ENCODE measurements at regions not wholly inside any gene's neighbourhood (a gene's known extent, or its start where the extent isn't known, plus 50 kb on each side); places are given as distances from the start of the nearest gene placed in this dataset.

GRCh38 chr6:28767133-28767532 is 156.7 kb downstream of the TRIM27 start:
- no peak for DNase-seq (ENCODE audit: low spot score)
- ATAC-seq (ENCODE audit: low FRiP score): no peak
- TF ChIP-seq CTCF (IDR thresholded peaks at IDR 0.05): no peak

GRCh38 chr6:28767691-28768090 is 156.1 kb downstream of the TRIM27 start:
- ATAC-seq (ENCODE audit: low FRiP score): no peak
- no peak for TF ChIP-seq CTCF (IDR thresholded peaks at IDR 0.05)
- DNase-seq (ENCODE audit: low spot score): no peak

- DNase-seq (ENCODE audit: low spot score): no peak
- no peak for TF ChIP-seq CTCF (IDR thresholded peaks at IDR 0.05)
- no peak for ATAC-seq (ENCODE audit: low FRiP score)
Measured at GRCh38 chr6:28768187-28768913, 155.4 kb downstream of the TRIM27 start.

- no peak for TF ChIP-seq CTCF (IDR thresholded peaks at IDR 0.05)
- DNase-seq (ENCODE audit: low spot score) (no peak), ATAC-seq (ENCODE audit: low FRiP score) (no peak)
Measured at GRCh38 chr6:28769626-28770402, 154.0 kb downstream of the TRIM27 start.

- no peak for TF ChIP-seq CTCF (IDR thresholded peaks at IDR 0.05)
- no peak for ATAC-seq (ENCODE audit: low FRiP score)
- no peak for DNase-seq (ENCODE audit: low spot score)
Measured at GRCh38 chr6:28770732-28771131, 153.1 kb downstream of the TRIM27 start.

- no peak for ATAC-seq (ENCODE audit: low FRiP score)
- no peak for DNase-seq (ENCODE audit: low spot score)
- no peak for TF ChIP-seq CTCF (IDR thresholded peaks at IDR 0.05)
Measured at GRCh38 chr6:28771401-28772267, 152.2 kb downstream of the TRIM27 start.
